Prostate gland (tissue), 2 donors: ENCODE measurements at regions not wholly inside any gene's neighbourhood (a gene's known extent, or its start where the extent isn't known, plus 50 kb on each side); places are given as distances from the start of the nearest gene placed in this dataset.
A peak's percentile ranks its signal among the peaks of the same experiment; 100 is the strongest.

Experiments
- DNase-seq: peaks from one replicate; pipeline ENCODE4 v3.0.0-alpha.2; 2019; ENCODE audit warnings: low spot score
- H3K27ac ChIP-seq, 2 donors: fragments of 200-600 bp; sonication (generic); 2 replicates each; pipeline ENCODE4 v1.5.1; 2017 to 2019
- H3K27me3 ChIP-seq: fragments of 200-600 bp; sonication (generic); replicated peaks from 2 replicates; pipeline ENCODE4 v1.5.1; 2019; ENCODE audit not compliant: insufficient read depth
- H3K36me3 ChIP-seq, 2 donors: fragments of 200-600 bp; sonication (generic); 1 replicate in 1 of 2; 2 replicates in 1 of 2; pipeline versions ENCODE4 v1.5.1 to v1.8.1; 2017 to 2019
- H3K4me1 ChIP-seq: fragments of 200-600 bp; sonication (generic); replicated peaks from 2 replicates; pipeline ENCODE4 v1.5.1; 2019
- H3K4me3 ChIP-seq, 2 donors: fragments of 200-600 bp; sonication (generic); 2 replicates each; pipeline ENCODE4 v1.5.1; 2017 to 2019
- H3K9me3 ChIP-seq: fragments of 200-600 bp; sonication (generic); 2 replicates; pipeline ENCODE4 v1.5.1; 2017
- CTCF ChIP-seq, 4 experiments: fragments of 200-600 bp in 2 of 4; fragments of 450-650 bp in 2 of 4; sonication (generic) in 2 of 4; IDR thresholded peaks; 1 replicate in 3 of 4; 2 replicates in 1 of 4; pipeline ENCODE4 v1.5.1; 2016 to 2019; ENCODE audit warnings: antibody characterized with exemption in 4 of 4, mild to moderate bottlenecking in 2 of 4, moderate library complexity in 2 of 4
- POLR2A ChIP-seq: fragments of 450-650 bp; IDR thresholded peaks from one replicate; pipeline ENCODE4 v1.6.1; 2016; ENCODE audit warnings: antibody characterized with exemption, mild to moderate bottlenecking
- POLR2AphosphoS5 ChIP-seq: sonication (generic); formaldehyde crosslinking; IDR thresholded peaks from one replicate; pipeline ENCODE4 v1.6.1; 2017; ENCODE audit warnings: antibody characterized with exemption
- WGBS: methylation state at CpG from one replicate; pipeline ENCODE4 v1.1.5; 2018; 5-methylcytosine and 5-hydroxymethylcytosine counted together
- intact Hi-C: fragments of 100-400 bp; cut with DNase I; formaldehyde crosslinking; loops from one replicate; pipeline ENCODE4 v1.14.2; 2022

- H3K27ac ChIP-seq, result no peak overlapping the region
- no peaks in the 10 kb centered on the region for H3K4me1 ChIP-seq
- intact Hi-C loops, result no loop called here
- DNase-seq, result no peak
- no peaks in the 10 kb centered on the region for H3K36me3 ChIP-seq
- H3K27me3 ChIP-seq, result no peaks in the 10 kb centered on the region
- no peak overlapping the region for H3K4me3 ChIP-seq
- no peak for TF ChIP-seq POLR2A
- TF ChIP-seq POLR2AphosphoS5, result no peak
- TF ChIP-seq CTCF (IDR thresholded peaks at IDR 0.05), result no peak
- H3K9me3 ChIP-seq, result no peaks in the 10 kb centered on the region
These were observed 599.3 kb upstream of the PSMD7 start for GRCh38 chr16:73697336-73697735.

- no peaks in the 10 kb centered on the region for H3K27me3 ChIP-seq
- no peaks in the 10 kb centered on the region for H3K4me1 ChIP-seq
- TF ChIP-seq POLR2AphosphoS5 (peak; percentile 61), CTCF (IDR thresholded peaks at IDR 0.05) (no peak), POLR2A (no peak)
- no peak overlapping the region for H3K4me3 ChIP-seq
- WGBS, result 30% methylated on average over 3 of the region's 3 CpGs
- intact Hi-C loops, result no loop called here
- H3K36me3 ChIP-seq, result no peaks in the 10 kb centered on the region
- peak; percentile 24 for DNase-seq
- H3K9me3 ChIP-seq, result no peaks in the 10 kb centered on the region
- no peak overlapping the region for H3K27ac ChIP-seq
These were observed 603.8 kb upstream of the PSMD7 start for GRCh38 chr16:73692861-73693260.

- intact Hi-C loops, result no loop called here
- H3K36me3 ChIP-seq, result no peaks in the 10 kb centered on the region
- WGBS, result 93% methylated on average over 2 of the region's 2 CpGs
- H3K27me3 ChIP-seq, result no peaks in the 10 kb centered on the region
- H3K4me3 ChIP-seq, result no peak overlapping the region
- H3K4me1 ChIP-seq, result no peaks in the 10 kb centered on the region
- TF ChIP-seq CTCF (IDR thresholded peaks at IDR 0.05), result no peak
- TF ChIP-seq POLR2AphosphoS5, result no peak
- TF ChIP-seq POLR2A, result no peak
- H3K9me3 ChIP-seq, result no peaks in the 10 kb centered on the region
- no peak for DNase-seq
- no peak overlapping the region for H3K27ac ChIP-seq
These were observed 612.8 kb upstream of the PSMD7 start for GRCh38 chr16:73683804-73684203.

GRCh38 chr16:73672135-73672534 lies 624.2 kb upstream of the ZFHX3 start:
- 64% methylated on average over 3 of the region's 3 CpGs for WGBS
- intact Hi-C loops, result no loop called here
- no peak for TF ChIP-seq CTCF (IDR thresholded peaks at IDR 0.05)
- no peak for TF ChIP-seq POLR2A
- no peak for TF ChIP-seq POLR2AphosphoS5
- no peaks in the 10 kb centered on the region for H3K36me3 ChIP-seq
- no peaks in the 10 kb centered on the region for H3K9me3 ChIP-seq
- no peak for DNase-seq
- no peaks in the 10 kb centered on the region for H3K4me1 ChIP-seq
- no peak overlapping the region for H3K27ac ChIP-seq
- no peak overlapping the region for H3K4me3 ChIP-seq
- no peaks in the 10 kb centered on the region for H3K27me3 ChIP-seq

- DNase-seq, result no peak
- H3K9me3 ChIP-seq, result no peaks in the 10 kb centered on the region
- TF ChIP-seq POLR2A (no peak), CTCF (IDR thresholded peaks at IDR 0.05) (no peak), POLR2AphosphoS5 (no peak)
- H3K4me1 ChIP-seq, result no peaks in the 10 kb centered on the region
- WGBS, result 32% methylated on average over 11 of the region's 11 CpGs
- no peaks in the 10 kb centered on the region for H3K36me3 ChIP-seq
- no peak overlapping the region for H3K27ac ChIP-seq
- no peak overlapping the region for H3K4me3 ChIP-seq
- intact Hi-C loops, result no loop called here
- H3K27me3 ChIP-seq, result no peaks in the 10 kb centered on the region
These were observed 623.2 kb upstream of the ZFHX3 start for GRCh38 chr16:73670836-73671820.
